ENCODE measurements at regions not wholly inside any gene's neighbourhood (a gene's known extent, or its start where the extent isn't known, plus 50 kb on each side); places are given as distances from the start of the nearest gene placed in this dataset.

DNA sequence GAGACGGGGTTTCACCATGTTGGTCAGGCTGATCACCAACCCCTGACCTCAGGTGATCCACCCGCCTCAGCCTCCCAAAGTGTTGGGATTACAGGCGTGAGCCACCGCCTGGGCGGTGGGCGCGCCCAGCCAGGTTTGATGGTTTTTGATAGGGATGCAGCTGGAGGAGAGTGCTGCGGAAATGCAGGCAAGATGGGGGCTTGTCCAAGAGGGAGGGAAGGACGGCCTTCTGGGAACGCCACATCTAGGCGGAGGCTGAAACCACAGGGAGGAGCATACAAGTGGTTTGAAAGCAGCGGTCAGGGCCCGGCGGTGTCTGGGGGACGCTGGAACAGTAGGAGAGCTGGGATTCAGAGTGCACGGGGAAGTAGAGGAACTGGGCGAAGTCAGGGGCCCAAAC lies 134.6 kb downstream of the VRK1 start:
- no peaks in the 10 kb centered on the region for H3K9me3 Mint-ChIP-seq
- H3K4me1 Mint-ChIP-seq (ENCODE audit: low read depth) = no peaks in the 10 kb centered on the region
- ATAC-seq (no peak), DNase-seq (no peak)
- H3K4me3 Mint-ChIP-seq = no peak overlapping the region
- H3K27me3 Mint-ChIP-seq (ENCODE audit: low read depth) = no peaks in the 10 kb centered on the region
- peaks cover 10% of the 10 kb centered on the region for H3K36me3 Mint-ChIP-seq (ENCODE audit: insufficient read depth)

DNA sequence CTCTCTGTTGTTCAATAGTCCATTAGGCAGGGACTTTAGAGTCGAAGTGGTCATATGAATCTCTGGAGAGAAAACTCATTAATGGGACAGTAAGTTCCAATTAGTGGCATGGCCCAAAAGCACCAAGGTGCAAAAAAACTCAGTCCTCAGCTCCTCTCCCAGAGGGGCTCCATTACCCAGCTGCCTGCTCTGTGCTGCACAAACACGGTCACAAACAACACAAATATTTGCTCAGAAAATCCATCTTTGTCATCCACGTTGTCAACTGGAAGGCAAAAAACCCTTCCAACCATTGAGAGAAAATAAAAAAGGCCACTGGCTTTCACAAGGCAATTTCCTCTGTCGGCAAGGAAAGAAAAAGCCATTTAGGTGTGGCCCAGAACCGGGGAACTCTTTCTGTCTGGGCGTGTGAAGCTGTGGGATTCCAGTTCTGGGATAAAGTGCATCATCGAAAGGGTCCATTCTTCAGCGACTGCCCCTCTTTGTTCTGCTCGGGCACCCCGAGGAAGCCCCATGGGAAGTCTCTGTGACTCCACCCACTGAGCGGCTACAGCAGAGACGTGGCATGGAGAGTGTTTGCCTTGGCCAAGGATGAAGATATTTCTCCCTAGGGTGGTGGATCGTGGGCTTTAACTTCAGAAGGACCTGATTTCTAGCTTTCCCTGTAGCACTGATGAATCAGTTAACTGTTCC lies 137.6 kb downstream of the VRK1 start:
- ATAC-seq (no peak), DNase-seq (no peak)
- Mint-ChIP-seq H3K9me3 (no peaks in the 10 kb centered on the region), H3K4me1 (ENCODE audit: low read depth) (no peaks in the 10 kb centered on the region), H3K27me3 (ENCODE audit: low read depth) (no peaks in the 10 kb centered on the region), H3K36me3 (ENCODE audit: insufficient read depth) (peaks cover 10% of the 10 kb centered on the region), H3K4me3 (no peak overlapping the region)

DNA sequence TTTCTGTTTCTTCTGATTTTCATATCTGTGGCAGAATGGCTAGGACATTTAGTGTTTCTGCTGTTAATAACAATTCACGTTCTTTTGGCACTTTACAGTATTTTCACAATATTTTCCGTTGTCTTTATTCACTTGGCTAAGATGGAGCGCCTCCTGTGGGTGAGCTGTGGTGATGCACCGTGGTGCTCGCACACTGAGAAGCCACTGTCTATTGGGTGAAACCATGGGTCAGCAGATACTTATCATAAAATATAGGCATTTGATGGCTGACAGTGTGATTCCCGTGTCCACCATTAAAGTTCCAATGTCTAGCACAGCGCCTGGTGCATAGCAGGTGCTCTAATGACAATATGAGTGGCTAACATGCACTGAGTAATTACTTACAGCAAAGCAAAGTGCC lies 141.8 kb downstream of the VRK1 start:
- DNase-seq (no peak), ATAC-seq (no peak)
- no peaks in the 10 kb centered on the region for H3K4me1 Mint-ChIP-seq (ENCODE audit: low read depth)
- H3K36me3 Mint-ChIP-seq (ENCODE audit: insufficient read depth) = no peaks in the 10 kb centered on the region
- no peaks in the 10 kb centered on the region for H3K9me3 Mint-ChIP-seq
- no peak overlapping the region for H3K4me3 Mint-ChIP-seq
- no peaks in the 10 kb centered on the region for H3K27me3 Mint-ChIP-seq (ENCODE audit: low read depth)

DNA sequence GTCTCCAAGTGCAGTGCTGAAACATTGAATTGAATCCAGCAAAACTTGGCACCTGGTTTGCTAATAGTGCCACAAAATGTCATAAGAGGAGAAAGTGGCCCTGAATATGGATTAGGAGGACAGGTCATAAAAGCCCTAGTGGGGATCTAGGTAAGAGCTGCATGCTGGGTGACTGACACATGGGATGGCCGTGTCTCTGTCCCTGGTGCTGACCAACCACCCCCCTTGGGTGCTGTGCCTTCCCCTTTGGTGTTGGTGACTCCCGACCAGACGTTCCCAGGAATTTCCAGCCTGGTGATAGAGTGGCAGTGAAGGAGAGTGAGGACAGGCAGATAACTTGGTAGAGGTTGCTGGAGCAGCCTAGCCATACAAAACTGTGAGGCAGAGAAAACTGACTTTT lies 142.8 kb downstream of the VRK1 start:
- no peaks in the 10 kb centered on the region for H3K9me3 Mint-ChIP-seq
- no peaks in the 10 kb centered on the region for H3K27me3 Mint-ChIP-seq (ENCODE audit: low read depth)
- ATAC-seq (no peak), DNase-seq (no peak)
- no peaks in the 10 kb centered on the region for H3K4me1 Mint-ChIP-seq (ENCODE audit: low read depth)
- no peaks in the 10 kb centered on the region for H3K36me3 Mint-ChIP-seq (ENCODE audit: insufficient read depth)
- H3K4me3 Mint-ChIP-seq = no peak overlapping the region

DNA sequence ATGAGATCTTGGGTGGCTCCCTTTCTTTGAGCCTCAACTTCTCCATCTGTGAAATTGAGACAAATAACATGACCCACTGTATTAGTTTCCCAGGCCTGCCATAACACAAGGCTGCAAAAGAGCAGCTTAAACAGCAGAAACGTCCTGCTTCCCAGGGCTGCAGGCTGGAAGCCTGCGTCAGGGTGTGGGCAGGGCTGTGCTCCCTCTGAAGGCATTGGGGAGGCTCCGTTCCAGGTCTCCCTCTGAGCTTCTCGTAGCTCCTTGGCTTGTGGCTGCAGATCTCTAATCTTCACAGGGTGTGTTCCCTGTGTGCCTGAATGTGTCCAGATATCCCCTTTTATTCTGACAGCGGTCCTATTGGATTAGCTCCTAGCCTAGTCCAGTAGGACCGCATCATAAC lies 147.1 kb downstream of the VRK1 start:
- peaks cover 4% of the 10 kb centered on the region for H3K36me3 Mint-ChIP-seq (ENCODE audit: insufficient read depth)
- peaks cover 14% of the 10 kb centered on the region for H3K4me1 Mint-ChIP-seq (ENCODE audit: low read depth)
- ATAC-seq (no peak), DNase-seq (no peak)
- no peaks in the 10 kb centered on the region for H3K27me3 Mint-ChIP-seq (ENCODE audit: low read depth)
- peaks cover 4% of the 10 kb centered on the region for H3K9me3 Mint-ChIP-seq
- no peak overlapping the region for H3K4me3 Mint-ChIP-seq

DNA sequence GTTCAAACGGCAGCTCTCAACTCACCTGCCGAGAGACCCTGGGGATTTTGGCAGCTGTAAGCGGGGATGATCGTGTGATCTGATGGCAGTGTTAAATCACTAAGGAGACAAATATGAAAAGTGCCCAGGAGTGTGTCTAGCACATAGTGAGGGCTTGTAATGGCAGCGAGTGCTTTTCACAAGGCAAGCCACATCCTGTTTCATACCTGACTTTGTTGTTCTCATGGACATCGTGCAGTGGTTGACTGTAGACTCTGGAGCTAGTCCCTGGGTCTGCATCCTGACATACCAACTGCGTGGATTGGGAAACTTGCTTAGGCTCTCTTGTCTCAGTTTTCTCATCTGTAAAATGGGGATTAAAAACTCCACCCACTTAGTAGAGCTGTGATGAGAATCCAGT lies 148.5 kb downstream of the VRK1 start:
- H3K9me3 Mint-ChIP-seq = peaks cover 4% of the 10 kb centered on the region
- H3K27me3 Mint-ChIP-seq (ENCODE audit: low read depth) = no peaks in the 10 kb centered on the region
- no peak overlapping the region for H3K4me3 Mint-ChIP-seq
- ATAC-seq (no peak), DNase-seq (no peak)
- peaks cover 25% of the 10 kb centered on the region for H3K4me1 Mint-ChIP-seq (ENCODE audit: low read depth)
- peaks cover 4% of the 10 kb centered on the region for H3K36me3 Mint-ChIP-seq (ENCODE audit: insufficient read depth)

DNA sequence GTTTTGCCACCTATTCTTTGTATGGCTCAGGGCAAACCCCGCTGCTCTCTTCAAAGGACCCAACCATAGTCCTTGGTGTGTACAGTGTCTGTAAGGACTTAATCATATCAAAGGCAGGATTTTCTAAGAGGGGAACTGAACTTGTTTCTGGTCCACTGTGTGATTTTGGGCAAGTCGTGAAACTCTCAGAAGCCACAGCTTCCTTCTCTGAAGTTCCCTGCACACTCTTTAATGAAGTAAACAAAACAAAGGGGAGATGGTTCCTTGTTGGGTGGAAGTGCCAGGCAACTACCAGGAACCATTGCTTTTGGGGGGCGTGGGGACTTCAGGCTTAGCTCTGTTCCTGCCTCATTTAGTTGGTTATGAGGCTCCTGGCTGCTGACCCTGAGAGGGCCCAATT lies 152.4 kb downstream of the VRK1 start:
- H3K9me3 Mint-ChIP-seq = peaks cover 4% of the 10 kb centered on the region
- ATAC-seq = no peak
- H3K36me3 Mint-ChIP-seq (ENCODE audit: insufficient read depth) = peaks cover 7% of the 10 kb centered on the region
- no peak overlapping the region for H3K4me3 Mint-ChIP-seq
- H3K27me3 Mint-ChIP-seq (ENCODE audit: low read depth) = no peaks in the 10 kb centered on the region
- H3K4me1 Mint-ChIP-seq (ENCODE audit: low read depth) = peaks cover 25% of the 10 kb centered on the region
- DNase-seq = no peak

DNA sequence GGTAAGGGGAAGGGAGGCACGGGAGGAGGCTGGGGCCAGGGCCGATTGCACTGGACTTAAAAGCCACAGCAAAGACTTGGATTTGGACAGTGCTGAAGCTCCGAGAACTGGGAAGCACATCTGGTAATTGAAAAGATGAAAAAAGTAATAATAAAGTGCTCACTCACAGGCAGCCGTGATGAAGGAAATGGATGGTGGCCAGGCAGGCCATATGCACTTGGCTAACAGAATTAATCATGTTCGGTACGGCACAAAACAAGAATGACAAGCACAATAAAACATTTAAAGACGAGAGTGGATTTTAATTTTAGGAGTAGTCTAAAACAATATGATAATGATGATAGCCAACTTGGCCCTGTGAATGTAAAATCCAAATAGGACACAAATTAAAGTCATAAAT lies 154.3 kb downstream of the VRK1 start:
- ATAC-seq = no peak
- DNase-seq = no peak
- H3K4me3 Mint-ChIP-seq = no peak overlapping the region
- peaks cover 19% of the 10 kb centered on the region for H3K4me1 Mint-ChIP-seq (ENCODE audit: low read depth)
- peaks cover 4% of the 10 kb centered on the region for H3K9me3 Mint-ChIP-seq
- H3K27me3 Mint-ChIP-seq (ENCODE audit: low read depth) = no peaks in the 10 kb centered on the region
- H3K36me3 Mint-ChIP-seq (ENCODE audit: insufficient read depth) = peaks cover 7% of the 10 kb centered on the region

DNA sequence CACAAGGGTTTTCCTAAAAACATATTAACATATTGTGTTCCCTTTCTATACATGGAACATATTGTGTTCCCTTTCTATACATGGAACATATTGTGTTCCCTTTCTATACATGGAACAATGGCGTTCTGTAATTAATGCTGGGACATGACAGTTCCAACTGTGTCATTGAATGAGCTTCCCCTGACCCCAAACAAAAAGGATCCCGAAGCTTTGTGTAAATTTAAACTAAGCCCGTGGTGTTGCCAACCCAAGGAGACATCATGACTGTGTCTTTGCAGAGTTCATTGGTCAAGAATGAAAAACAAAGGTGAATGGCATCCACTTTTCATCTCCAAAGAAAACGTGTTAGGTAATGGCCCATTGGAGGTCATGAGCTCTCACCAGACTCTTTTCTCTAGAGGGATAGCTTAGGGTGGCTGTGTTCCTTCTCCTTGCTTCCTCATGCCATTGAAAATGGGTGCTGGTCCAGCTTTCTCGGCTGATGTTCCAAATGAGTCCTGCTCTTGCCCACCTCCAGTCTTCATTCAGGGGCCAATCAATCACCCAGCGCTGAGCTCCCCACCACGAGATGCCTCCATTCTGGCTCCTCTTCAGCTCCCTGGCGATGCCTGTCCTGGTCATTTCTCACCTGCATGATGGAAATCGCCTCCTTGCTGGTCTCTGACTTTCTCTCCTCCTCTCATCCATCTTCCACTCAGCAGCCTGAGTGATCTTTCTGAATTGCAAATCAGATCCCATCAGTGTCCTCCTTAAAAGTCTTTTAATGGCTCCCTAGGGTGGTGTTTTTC lies 156.1 kb downstream of the VRK1 start:
- DNase-seq (no peak), ATAC-seq (no peak)
- Mint-ChIP-seq H3K27me3 (ENCODE audit: low read depth) (no peaks in the 10 kb centered on the region), H3K9me3 (peaks cover 6% of the 10 kb centered on the region), H3K4me3 (no peak overlapping the region), H3K36me3 (ENCODE audit: insufficient read depth) (peaks cover 4% of the 10 kb centered on the region), H3K4me1 (ENCODE audit: low read depth) (peaks cover 19% of the 10 kb centered on the region)

DNA sequence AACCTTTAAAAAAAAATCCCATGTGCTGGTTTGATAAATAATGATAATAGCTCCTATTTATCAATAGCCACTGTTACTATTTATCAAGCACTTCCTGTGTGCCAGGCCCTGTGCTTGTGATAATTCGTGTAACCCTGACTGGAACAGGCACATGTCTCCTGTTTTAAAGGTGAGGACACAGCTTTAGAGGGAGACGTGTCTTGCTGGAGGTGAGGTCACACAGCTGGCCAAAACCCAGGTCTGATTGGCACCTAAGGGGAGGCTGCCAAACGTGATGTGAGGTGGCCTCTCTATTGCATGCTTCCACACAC lies 156.6 kb downstream of the VRK1 start:
- Mint-ChIP-seq H3K36me3 (ENCODE audit: insufficient read depth) (peaks cover 3% of the 10 kb centered on the region), H3K27me3 (ENCODE audit: low read depth) (no peaks in the 10 kb centered on the region), H3K4me3 (no peak overlapping the region), H3K9me3 (peaks cover 4% of the 10 kb centered on the region), H3K4me1 (ENCODE audit: low read depth) (peaks cover 17% of the 10 kb centered on the region)
- ATAC-seq = no peak
- no peak for DNase-seq

DNA sequence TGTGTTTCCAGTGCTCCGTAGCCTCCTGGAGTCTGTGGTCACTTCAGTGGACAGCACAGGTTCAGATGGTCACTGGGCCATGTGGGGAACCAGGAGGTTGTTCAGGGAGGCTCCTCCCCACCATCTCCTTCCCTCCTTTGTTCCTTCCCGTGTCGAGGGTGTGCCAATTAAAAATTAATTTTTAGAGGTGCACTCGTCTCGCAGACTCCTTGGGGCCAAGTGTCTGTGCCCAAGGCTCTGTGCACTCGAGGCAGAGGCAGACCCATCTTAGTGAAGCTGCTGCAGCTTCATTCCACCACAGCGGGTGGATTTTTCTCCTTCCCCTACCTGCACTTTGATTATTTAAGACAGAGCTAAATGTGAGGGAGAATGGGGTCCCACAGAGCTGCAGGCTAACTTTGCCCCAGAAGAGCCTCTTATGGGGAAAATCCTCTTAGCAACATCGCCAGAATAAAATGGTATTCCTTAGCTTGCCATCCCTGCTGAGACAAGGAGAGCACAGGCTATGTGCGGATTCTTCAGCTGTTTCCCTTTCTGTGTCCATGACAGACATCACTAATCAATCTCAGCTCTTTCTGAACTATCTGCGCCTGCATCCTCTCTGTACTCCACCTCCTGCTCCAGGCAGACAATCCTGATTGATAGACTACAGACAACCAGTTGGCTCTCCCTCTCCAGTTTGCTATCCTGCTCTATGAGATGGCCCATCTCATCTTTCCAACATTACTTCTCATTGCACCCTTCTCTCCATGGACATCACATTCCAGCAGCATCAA lies 159.5 kb downstream of the VRK1 start:
- DNase-seq (no peak), ATAC-seq (no peak)
- H3K36me3 Mint-ChIP-seq (ENCODE audit: insufficient read depth) = peaks cover 7% of the 10 kb centered on the region
- peaks cover 9% of the 10 kb centered on the region for H3K9me3 Mint-ChIP-seq
- H3K4me3 Mint-ChIP-seq = no peak overlapping the region
- peaks cover 18% of the 10 kb centered on the region for H3K4me1 Mint-ChIP-seq (ENCODE audit: low read depth)
- no peaks in the 10 kb centered on the region for H3K27me3 Mint-ChIP-seq (ENCODE audit: low read depth)

DNA sequence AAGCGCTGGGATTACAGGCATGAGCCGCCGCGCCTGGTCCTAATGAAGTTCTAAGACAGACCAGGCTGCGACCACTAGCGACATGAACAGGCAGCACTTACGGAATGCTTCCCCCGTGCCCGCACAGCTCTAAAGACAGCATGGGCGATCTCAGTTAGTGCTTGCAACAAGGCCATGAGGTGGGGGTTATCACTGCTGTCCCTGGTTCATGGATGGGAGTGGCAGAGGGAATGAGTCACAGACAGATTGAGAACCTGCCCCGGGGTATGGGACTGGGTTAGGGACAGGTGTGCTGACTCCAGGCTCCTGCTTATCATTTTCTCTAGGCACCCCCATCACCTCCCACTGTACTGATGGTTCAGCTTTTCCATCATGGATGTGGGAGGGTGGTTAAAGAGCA lies 160.9 kb downstream of the VRK1 start:
- Mint-ChIP-seq H3K4me1 (ENCODE audit: low read depth) (peaks cover 31% of the 10 kb centered on the region), H3K4me3 (no peak overlapping the region), H3K27me3 (ENCODE audit: low read depth) (no peaks in the 10 kb centered on the region), H3K9me3 (peaks cover 9% of the 10 kb centered on the region), H3K36me3 (ENCODE audit: insufficient read depth) (peaks cover 4% of the 10 kb centered on the region)
- DNase-seq (no peak), ATAC-seq (no peak)

DNA sequence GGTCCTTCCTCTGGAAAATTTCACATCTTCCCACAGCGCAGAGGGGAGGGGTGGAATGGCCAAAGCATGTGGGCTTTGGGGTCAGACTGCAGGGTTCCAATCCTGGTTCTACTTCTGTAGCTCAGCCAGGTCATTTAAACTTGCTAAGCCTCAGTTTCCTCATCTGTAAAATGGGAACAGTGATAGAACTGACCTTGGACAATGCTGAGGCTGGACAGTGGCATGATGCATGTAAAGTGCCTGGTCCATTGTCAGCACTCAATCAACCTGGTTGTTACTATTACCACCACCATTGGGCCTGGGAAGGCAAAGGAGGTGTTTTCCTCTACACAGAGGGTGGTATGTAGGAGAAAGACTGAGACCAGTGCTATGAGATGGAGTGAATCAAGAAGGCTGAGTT lies 162.8 kb downstream of the VRK1 start:
- Mint-ChIP-seq H3K9me3 (peaks cover 12% of the 10 kb centered on the region), H3K36me3 (ENCODE audit: insufficient read depth) (peaks cover 4% of the 10 kb centered on the region), H3K4me3 (no peak overlapping the region), H3K4me1 (ENCODE audit: low read depth) (peaks cover 50% of the 10 kb centered on the region), H3K27me3 (ENCODE audit: low read depth) (no peaks in the 10 kb centered on the region)
- ATAC-seq (no peak), DNase-seq (no peak)

DNA sequence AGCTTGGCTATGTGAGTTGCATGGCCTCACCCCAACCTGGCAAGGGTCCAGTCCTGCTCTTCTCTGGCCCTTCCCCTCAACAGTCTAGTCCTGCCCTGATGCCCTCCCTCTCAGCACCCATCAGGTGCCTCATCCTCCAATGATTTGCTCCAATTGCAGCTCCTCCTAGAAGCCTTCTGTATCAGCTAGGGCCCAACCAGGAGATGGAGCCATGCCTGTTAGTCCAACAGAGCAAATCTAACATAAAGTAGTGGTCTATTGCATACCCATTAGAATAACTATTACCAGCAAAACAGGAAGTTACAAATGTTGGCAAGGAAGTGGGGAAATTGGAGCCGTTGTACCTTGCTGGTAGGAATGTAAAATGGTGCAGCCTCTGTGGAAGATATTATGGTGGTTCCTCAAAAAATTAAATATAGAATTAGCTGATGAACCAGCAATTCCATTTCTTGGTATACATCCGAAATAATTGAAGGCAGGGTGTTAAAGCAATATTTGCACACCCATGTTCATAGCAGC lies 163.5 kb downstream of the VRK1 start:
- DNase-seq (no peak), ATAC-seq (no peak)
- peaks cover 12% of the 10 kb centered on the region for H3K9me3 Mint-ChIP-seq
- no peaks in the 10 kb centered on the region for H3K27me3 Mint-ChIP-seq (ENCODE audit: low read depth)
- H3K36me3 Mint-ChIP-seq (ENCODE audit: insufficient read depth) = peaks cover 4% of the 10 kb centered on the region
- H3K4me3 Mint-ChIP-seq = no peak overlapping the region
- peaks cover 50% of the 10 kb centered on the region for H3K4me1 Mint-ChIP-seq (ENCODE audit: low read depth)
